Panc1 (cell line): ENCODE measurements at regions not wholly inside any gene's neighbourhood (a gene's known extent, or its start where the extent isn't known, plus 50 kb on each side); places are given as distances from the start of the nearest gene placed in this dataset.

Experiments used
- ATAC-seq: fragments of 200-7000 bp; cut with Tn5 transposase; 2 replicates; pipeline ENCODE4 v1.9.1; 2020; ENCODE audit warnings: mild to moderate bottlenecking, moderate library complexity
- BruUV-seq: library from RNA; stranded (reverse); fragments of 400-500 nt; replicated peaks from 2 replicates; lab custom pipeline; 2021; lab: Mats Ljungman, UMichigan
- CTCF ChIA-PET: fragments of 300-600 bp; sonication (Branson Sonifier 250); formaldehyde crosslinking; loops from one replicate; lab custom pipeline; 2022; ENCODE audit warnings: antibody characterized with exemption; lab: Charles Lee
- POLR2A ChIA-PET: fragments of 300-600 bp; sonication (Branson Sonifier 250); formaldehyde crosslinking; loops from one replicate; lab custom pipeline; 2022; ENCODE audit warnings: antibody characterized with exemption; lab: Charles Lee
- DNase-seq: peaks from one replicate; pipeline ENCODE4 v3.0.0-alpha.2; 2010; ENCODE audit warnings: low read depth, low spot score
- H3K27ac ChIP-seq: 2 replicates; pipeline ENCODE4 v1.5.1; 2011; ENCODE audit warnings: mild to moderate bottlenecking, low read length, inconsistent platforms
- H3K27me3 ChIP-seq: fragments of 200-500 bp; sonication (Bioruptor generic); 2 replicates; pipeline ENCODE4 v1.6.0; 2014; ENCODE audit warnings: low read length, inconsistent platforms; ENCODE audit not compliant: control insufficient read depth, insufficient read depth
- H3K36me3 ChIP-seq: fragments of 200-500 bp; sonication (Bioruptor generic); 2 replicates; pipeline ENCODE4 v1.5.1; 2014; ENCODE audit warnings: inconsistent platforms, mild to moderate bottlenecking, low read length, moderate library complexity; ENCODE audit not compliant: control insufficient read depth, insufficient read depth
- H3K4me1 ChIP-seq: 2 replicates; pipeline ENCODE4 v1.5.1; 2011; ENCODE audit warnings: inconsistent platforms, mild to moderate bottlenecking, low read length, moderate library complexity; ENCODE audit not compliant: control insufficient read depth, insufficient read depth
- H3K4me3 ChIP-seq, 2 experiments: 2 replicates each; pipeline ENCODE4 v1.5.1; 2011 to 2012; ENCODE audit warnings: low read depth in 2 of 2, low read length in 2 of 2, mild to moderate bottlenecking in 2 of 2, inconsistent platforms in 1 of 2, moderate library complexity in 1 of 2
- H3K9me3 ChIP-seq: fragments of 200-500 bp; sonication (Bioruptor generic); 2 replicates; pipeline ENCODE4 v1.5.1; 2014; ENCODE audit warnings: low read depth, mild to moderate bottlenecking, inconsistent platforms, low read length, moderate library complexity; ENCODE audit not compliant: control insufficient read depth, insufficient read depth
- POLR2AphosphoS5 ChIP-seq: IDR thresholded peaks from 2 replicates; pipeline ENCODE4 v1.6.1; 2012; ENCODE audit warnings: mild to moderate bottlenecking, low read depth, low read length, moderate library complexity
- REST ChIP-seq, 2 experiments: IDR thresholded peaks; 2 replicates each; pipeline ENCODE4 v1.6.1; 2011 to 2012; ENCODE audit warnings: low read depth in 2 of 2, control low read depth in 1 of 2, low read length in 1 of 2, mild to moderate bottlenecking in 1 of 2, moderate library complexity in 1 of 2; ENCODE audit not compliant: insufficient read depth in 1 of 2
- SIN3A ChIP-seq: IDR thresholded peaks from 2 replicates; pipeline ENCODE4 v1.6.1; 2012; ENCODE audit warnings: low read depth, mild to moderate bottlenecking, low read length, moderate library complexity, borderline replicate concordance; ENCODE audit not compliant: insufficient read depth
- TCF7L2 ChIP-seq: IDR thresholded peaks from 2 replicates; pipeline ENCODE4 v1.6.1; 2011; ENCODE audit warnings: mild to moderate bottlenecking, low read depth, low read length, inconsistent platforms
- in situ Hi-C: cut with HindIII; loops from 2 replicates; pipeline ENCODE4 v1.10.0; 2016; ENCODE audit warnings: low sequenced_read_pairs, low pct_unique_long_range_greater_than_20kb
- intact Hi-C: fragments of 100-400 bp; cut with micrococcal nuclease; formaldehyde crosslinking; loops from one replicate; pipeline ENCODE4 v1.10.0; 2022; ENCODE audit not compliant: unreplicated experiment
- TF ChIP-seq, protein P1 (sequence below): fragments of 450-650 bp; IDR thresholded peaks from 2 replicates; pipeline ENCODE4 v1.5.1; 2017; ENCODE audit warnings: mild to moderate bottlenecking

GRCh38 chr2:16452123-16452522 is 213.5 kb downstream of the CYRIA start:
- ChIA-PET CTCF (no interaction called here), POLR2A (no interaction called here)
- intact Hi-C loops: no loop called here
- Histone ChIP-seq H3K4me1 (no peaks in the 10 kb centered on the region), H3K9me3 (no peaks in the 10 kb centered on the region), H3K27me3 (no peaks in the 10 kb centered on the region), H3K36me3 (no peaks in the 10 kb centered on the region), H3K4me3 (no peak overlapping the region), H3K27ac (no peak overlapping the region)
- ATAC-seq: no peak
- TF ChIP-seq TCF7L2: no peak
- no peak for TF ChIP-seq SIN3A
- TF ChIP-seq, protein P1, sequence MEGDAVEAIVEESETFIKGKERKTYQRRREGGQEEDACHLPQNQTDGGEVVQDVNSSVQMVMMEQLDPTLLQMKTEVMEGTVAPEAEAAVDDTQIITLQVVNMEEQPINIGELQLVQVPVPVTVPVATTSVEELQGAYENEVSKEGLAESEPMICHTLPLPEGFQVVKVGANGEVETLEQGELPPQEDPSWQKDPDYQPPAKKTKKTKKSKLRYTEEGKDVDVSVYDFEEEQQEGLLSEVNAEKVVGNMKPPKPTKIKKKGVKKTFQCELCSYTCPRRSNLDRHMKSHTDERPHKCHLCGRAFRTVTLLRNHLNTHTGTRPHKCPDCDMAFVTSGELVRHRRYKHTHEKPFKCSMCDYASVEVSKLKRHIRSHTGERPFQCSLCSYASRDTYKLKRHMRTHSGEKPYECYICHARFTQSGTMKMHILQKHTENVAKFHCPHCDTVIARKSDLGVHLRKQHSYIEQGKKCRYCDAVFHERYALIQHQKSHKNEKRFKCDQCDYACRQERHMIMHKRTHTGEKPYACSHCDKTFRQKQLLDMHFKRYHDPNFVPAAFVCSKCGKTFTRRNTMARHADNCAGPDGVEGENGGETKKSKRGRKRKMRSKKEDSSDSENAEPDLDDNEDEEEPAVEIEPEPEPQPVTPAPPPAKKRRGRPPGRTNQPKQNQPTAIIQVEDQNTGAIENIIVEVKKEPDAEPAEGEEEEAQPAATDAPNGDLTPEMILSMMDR: no peak
- TF ChIP-seq REST (IDR thresholded peaks at IDR 0.05; ENCODE audit: insufficient read depth in 1 of 2, low read depth in 2 of 2, low read length in 1 of 2): no peak
- no peak for TF ChIP-seq POLR2AphosphoS5
- DNase-seq: no peak
- in situ Hi-C loops: no loop called here
- BruUV-seq: no TSS peak

GRCh38 chr2:16446706-16447105 is 218.9 kb downstream of the CYRIA start:
- Histone ChIP-seq H3K9me3 (no peaks in the 10 kb centered on the region), H3K4me3 (no peak overlapping the region), H3K27me3 (no peaks in the 10 kb centered on the region), H3K4me1 (no peaks in the 10 kb centered on the region), H3K36me3 (no peaks in the 10 kb centered on the region), H3K27ac (no peak overlapping the region)
- ChIA-PET POLR2A (no interaction called here), CTCF (no interaction called here)
- BruUV-seq: no TSS peak
- intact Hi-C loops: no loop called here
- no peak for DNase-seq
- in situ Hi-C loops: no loop called here
- no peak for ATAC-seq
- TF ChIP-seq POLR2AphosphoS5: no peak
- no peak for TF ChIP-seq SIN3A

DNA sequence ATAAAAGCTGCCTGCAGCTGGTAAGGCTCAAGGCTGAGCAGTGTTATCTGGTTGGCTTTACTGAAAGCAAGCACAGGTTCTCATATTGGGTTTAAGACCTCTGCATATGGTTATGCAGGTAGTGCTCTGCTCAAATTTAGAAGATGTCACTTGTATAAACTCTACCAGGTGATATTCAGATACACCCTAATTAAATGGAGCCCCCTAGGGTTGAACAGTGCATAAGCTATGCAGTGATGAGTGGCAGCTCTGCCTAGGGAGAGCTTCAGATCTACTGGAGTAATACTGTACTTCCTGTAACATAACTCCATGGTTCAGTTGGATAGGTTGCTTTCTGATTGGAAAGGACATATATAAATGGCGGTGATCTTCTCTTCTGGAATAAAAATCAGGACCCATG is 222.7 kb downstream of the CYRIA start:
- H3K9me3 ChIP-seq: no peaks in the 10 kb centered on the region
- ATAC-seq (no peak), DNase-seq (no peak)
- TF ChIP-seq SIN3A (no peak), TCF7L2 (no peak), POLR2AphosphoS5 (no peak)
- TF ChIP-seq, protein P1: no peak
- H3K4me3 ChIP-seq: no peak overlapping the region
- no peak overlapping the region for H3K27ac ChIP-seq
- intact Hi-C loops (no loop called here), in situ Hi-C loops (no loop called here)
- H3K36me3 ChIP-seq: no peaks in the 10 kb centered on the region
- CTCF ChIA-PET: no interaction called here
- BruUV-seq: no TSS peak
- POLR2A ChIA-PET: no interaction called here
- no peaks in the 10 kb centered on the region for H3K27me3 ChIP-seq
- no peaks in the 10 kb centered on the region for H3K4me1 ChIP-seq
